Hippocampal formation (tissue), 2 donors: ENCODE measurements at regions not wholly inside any gene's neighbourhood (a gene's known extent, or its start where the extent isn't known, plus 50 kb on each side); places are given as distances from the start of the nearest gene placed in this dataset.

Source experiments
- DNase-seq, 2 donors: peaks; one replicate each; lab custom pipeline; 2025; lab: John Stamatoyannopoulos, UW

DNA sequence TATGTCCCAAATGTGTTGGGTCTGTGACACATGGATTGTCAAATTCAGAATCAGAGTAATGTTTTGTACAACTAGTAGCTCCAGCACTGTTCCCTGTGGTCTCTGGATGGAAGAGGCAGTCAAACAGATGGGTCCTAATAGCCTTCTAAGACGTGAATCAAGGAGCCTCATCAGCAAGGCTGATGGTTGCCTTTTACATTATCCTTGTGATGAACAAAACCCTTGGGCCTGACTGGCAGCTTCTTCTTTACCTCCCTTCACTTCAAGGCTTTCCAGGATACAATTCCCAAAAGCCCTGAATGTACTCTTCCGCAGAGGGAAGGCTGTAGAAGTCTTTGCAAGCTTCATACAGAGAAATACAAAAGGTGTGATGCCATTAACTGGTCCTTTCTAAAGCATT is 633.3 kb downstream of the USP25 start:
- no peak for DNase-seq

- no peak for DNase-seq
Observed at GRCh38 chr21:16363518-16363917, 633.7 kb downstream of the USP25 start.

GRCh38 chr21:16366207-16366606 is 636.4 kb downstream of the USP25 start:
- no peak for DNase-seq

- no peak for DNase-seq
Observed at GRCh38 chr21:16367079-16367478, 637.3 kb downstream of the USP25 start.

DNA sequence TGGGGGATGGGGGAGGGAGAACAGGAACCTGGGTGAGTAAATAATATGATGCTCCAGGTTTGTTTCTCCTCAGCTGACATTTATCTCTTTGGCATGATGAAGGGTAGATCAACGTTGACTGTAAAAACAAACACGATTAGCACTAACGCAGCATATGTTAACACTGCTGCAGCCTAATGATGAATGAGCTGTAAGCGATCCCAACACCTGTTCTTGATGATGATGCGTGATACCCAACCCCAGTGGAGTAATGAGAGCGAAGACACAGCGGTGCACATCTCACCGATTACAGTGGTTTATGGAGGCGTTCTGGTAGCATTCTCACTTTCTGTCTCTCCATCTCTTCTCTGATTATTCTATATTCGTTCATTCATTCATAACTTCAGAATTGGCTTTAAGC is 640.4 kb downstream of the USP25 start:
- DNase-seq = no peak

- no peak for DNase-seq
Observed at GRCh38 chr21:16372586-16372985, 642.8 kb downstream of the USP25 start.

- DNase-seq = no peak
Observed at GRCh38 chr21:16376673-16377072, 646.9 kb downstream of the USP25 start.

- DNase-seq = no peak
Observed at GRCh38 chr21:16377120-16377658, 647.4 kb downstream of the USP25 start.

DNA sequence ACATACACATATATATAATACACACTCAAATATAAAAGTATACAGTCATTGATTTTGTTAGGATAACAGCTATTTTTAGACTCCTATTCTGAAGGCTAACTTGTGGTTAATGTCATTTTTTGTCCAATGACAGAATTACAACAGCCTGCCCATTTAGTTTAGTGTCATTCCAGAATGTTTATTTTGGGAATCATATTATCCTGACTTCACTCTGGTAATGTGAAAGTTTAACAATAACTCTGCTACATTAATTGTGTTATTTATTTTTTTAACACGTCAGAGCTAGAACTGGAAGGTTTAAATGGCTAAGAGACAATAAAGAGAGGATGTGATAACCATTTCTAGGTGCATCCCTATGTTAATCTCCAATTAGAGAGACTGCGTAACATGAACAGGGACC is 648.1 kb downstream of the USP25 start:
- DNase-seq = no peak

DNA sequence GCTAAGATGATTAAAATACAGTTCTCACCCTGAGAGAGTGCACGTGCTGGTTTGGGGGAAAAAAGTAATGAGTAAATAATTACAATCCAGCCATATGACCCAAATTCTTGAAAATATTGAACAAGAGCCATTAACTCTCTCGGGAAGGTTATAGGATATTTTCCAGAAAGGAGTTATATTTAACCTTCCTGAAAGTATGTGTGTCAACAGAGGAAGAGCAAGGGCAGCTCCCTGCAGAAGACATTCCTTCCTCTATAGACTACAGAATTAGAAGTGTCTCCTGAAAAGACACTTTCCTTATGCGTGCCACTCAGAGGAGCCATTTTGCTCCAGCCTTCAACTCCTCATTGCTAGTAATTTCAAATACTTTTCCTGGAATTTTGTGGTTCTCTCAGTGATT is 648.7 kb downstream of the USP25 start:
- no peak for DNase-seq

DNA sequence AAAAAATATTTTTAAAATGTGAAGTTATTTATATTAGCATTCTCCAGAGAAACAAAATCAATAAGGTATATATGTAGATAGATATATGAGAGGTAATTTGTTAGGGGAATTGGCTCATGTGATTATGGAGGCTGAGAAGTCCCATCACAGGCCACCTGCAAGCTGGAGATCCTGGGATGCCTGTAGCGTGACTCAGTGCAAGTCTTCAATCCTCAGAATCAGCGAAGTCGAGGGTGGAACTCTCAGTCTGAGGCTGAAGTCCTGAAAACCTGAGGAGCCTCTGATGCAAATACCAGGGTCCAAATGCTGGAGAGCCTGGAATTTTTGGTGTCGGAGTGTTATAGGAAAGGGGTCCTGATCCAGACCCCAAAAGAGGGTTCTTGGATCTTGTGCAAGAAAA is 658.5 kb downstream of the USP25 start:
- DNase-seq = no peak

GRCh38 chr21:16388911-16389560 is 659.3 kb downstream of the USP25 start:
- no peak for DNase-seq

- no peak for DNase-seq
Observed at GRCh38 chr21:16389643-16390042, 659.9 kb downstream of the USP25 start.

- no peak for DNase-seq
Observed at GRCh38 chr21:16395285-16395684, 665.5 kb downstream of the USP25 start.

DNA sequence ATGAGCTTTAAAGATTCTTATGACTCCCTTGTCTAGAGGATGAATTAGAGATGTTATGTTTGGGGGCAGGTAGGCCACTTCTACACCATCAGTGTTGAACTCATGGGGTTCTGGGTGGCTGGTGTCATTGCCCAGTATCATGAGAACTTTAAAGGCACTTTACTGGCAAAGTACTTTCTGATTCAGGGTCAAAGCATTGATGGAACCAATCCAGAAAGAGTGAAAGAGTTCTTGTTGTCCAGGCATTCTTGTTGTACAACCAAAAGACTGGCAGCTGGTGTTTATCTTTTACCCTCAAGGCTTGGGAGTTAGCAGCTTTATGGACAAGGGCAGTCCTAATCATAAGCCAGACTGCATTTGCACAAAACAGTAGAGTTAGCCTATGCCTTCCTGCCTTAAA is 673.0 kb downstream of the USP25 start:
- no peak for DNase-seq

DNA sequence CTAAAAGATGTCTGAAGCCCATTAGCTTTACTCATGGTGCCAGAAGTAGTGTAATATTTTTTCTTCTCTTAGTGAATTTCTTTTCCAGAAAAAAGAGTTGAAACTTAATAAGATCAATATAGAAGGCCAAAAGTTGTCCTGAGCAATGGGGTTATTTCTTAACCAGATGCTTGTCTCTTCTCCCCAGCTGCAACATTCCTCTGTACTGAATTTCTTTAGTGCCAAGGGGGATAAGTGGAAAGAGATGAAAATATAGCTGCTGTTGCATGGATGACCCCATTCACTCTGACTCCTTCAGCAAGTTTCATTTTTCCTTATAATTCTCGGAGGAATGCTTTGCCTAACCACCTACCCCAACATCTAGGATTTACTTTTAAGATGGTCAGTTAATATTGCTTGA is 675.0 kb downstream of the USP25 start:
- no peak for DNase-seq

- no peak for DNase-seq
Observed at GRCh38 chr21:16406355-16406754, 676.6 kb downstream of the USP25 start.

- no peak for DNase-seq
Observed at GRCh38 chr21:16407403-16408240, 677.8 kb downstream of the USP25 start.

GRCh38 chr21:16408280-16408679 is 678.5 kb downstream of the USP25 start:
- no peak for DNase-seq

DNA sequence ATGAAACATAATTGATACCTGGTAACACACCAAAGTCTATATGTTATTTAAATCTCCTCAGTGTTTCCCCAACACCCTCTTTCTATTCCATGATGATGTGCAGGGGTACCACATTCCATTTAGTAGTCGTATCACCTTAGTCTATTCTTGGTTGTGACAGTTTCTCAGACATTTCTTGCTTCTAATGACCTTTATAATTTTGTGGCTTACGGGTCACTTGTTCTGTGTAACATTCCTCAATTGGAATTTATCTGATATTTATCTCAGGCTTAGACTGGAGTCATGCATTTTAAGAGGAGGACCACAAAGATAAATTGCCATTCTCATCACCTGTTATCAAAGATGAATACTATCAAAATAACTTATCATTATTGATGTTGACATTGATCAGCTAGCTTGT is 679.6 kb downstream of the USP25 start:
- DNase-seq = no peak

GRCh38 chr21:16418226-16418625 is 688.4 kb downstream of the USP25 start:
- no peak for DNase-seq

- no peak for DNase-seq
Observed at GRCh38 chr21:16418642-16419041, 688.9 kb downstream of the USP25 start.

- peak; percentile 44 to 50 for DNase-seq
Observed at GRCh38 chr21:16419188-16419921, 689.6 kb downstream of the USP25 start.
